Right lobe of liver (tissue), 6 donors: ENCODE measurements at regions not wholly inside any gene's neighbourhood (a gene's known extent, or its start where the extent isn't known, plus 50 kb on each side); places are given as distances from the start of the nearest gene placed in this dataset.

Source experiments
- ATAC-seq, 4 donors: fragments of 200-7000 bp; cut with Tn5 transposase; one replicate each; pipeline ENCODE4 v1.9.1; 2020; ENCODE audit warnings: mild to moderate bottlenecking in 4 of 4, moderate library complexity in 4 of 4
- DNase-seq, 3 donors: peaks; one replicate each; pipeline ENCODE4 v3.0.0-alpha.2; 2020
- H3K27ac ChIP-seq, 3 donors: fragments of 200-600 bp; one replicate each; pipeline ENCODE4 v1.8.0; 2022
- H3K27me3 ChIP-seq, 2 donors: fragments of 200-600 bp; one replicate each; pipeline ENCODE4 v1.8.0; 2022
- H3K36me3 ChIP-seq, 4 donors: fragments of 200-600 bp; sonication (generic) in 1 of 4; one replicate each; pipeline versions ENCODE4 v1.5.1 to v1.8.0; 2017 to 2022; ENCODE audit warnings: control low read depth in 1 of 4
- H3K4me1 ChIP-seq, 4 donors: fragments of 200-600 bp; sonication (generic) in 1 of 4; one replicate each; pipeline versions ENCODE4 v1.5.1 to v1.8.0; 2017 to 2022; ENCODE audit warnings: control low read depth in 1 of 4
- H3K4me3 ChIP-seq, 3 donors: fragments of 200-600 bp; one replicate each; pipeline ENCODE4 v1.8.0; 2022
- H3K9me3 ChIP-seq, 4 donors: fragments of 200-600 bp; sonication (generic) in 1 of 4; one replicate each; pipeline versions ENCODE4 v1.5.1 to v1.8.0; 2017 to 2022; ENCODE audit warnings: control low read depth in 1 of 4
- POLR2A ChIP-seq: fragments of 450-650 bp; IDR thresholded peaks from one replicate; pipeline ENCODE4 v1.6.1; 2017; ENCODE audit warnings: antibody characterized with exemption, mild to moderate bottlenecking
- WGBS: methylation state at CpG from one replicate; pipeline ENCODE4 v1.1.6; 2018; ENCODE audit warnings: low coverage, low lambda C conversion rate; ENCODE audit not compliant: insufficient coverage; ENCODE audit errors: missing lambda C conversion rate; 5-methylcytosine and 5-hydroxymethylcytosine counted together
- intact Hi-C, 2 donors: fragments of 100-400 bp; cut with DNase I; formaldehyde crosslinking; loops; one replicate each; pipeline versions ENCODE4 v1.11.2 to v1.14.1; 2022
- TF ChIP-seq, protein P1 (sequence below), 4 donors: fragments of 200-600 bp in 3 of 4; fragments of 450-650 bp in 1 of 4; IDR thresholded peaks; one replicate each; pipeline versions ENCODE4 v1.5.1 to v1.8.0; 2016 to 2022; ENCODE audit warnings: antibody characterized with exemption in 4 of 4, mild to moderate bottlenecking in 2 of 4
- donor health status: DM: no; HTN: yes; CAD: no.
- donor health status: DM: no; HTN: no; CAD: no.
- donor health status: DM: no; HTN: no; CAD: no.
- donor health status: DM: no; HTN: yes; CAD: no.
- donor health status: DM: no; HTN: yes; CAD: no.

DNA sequence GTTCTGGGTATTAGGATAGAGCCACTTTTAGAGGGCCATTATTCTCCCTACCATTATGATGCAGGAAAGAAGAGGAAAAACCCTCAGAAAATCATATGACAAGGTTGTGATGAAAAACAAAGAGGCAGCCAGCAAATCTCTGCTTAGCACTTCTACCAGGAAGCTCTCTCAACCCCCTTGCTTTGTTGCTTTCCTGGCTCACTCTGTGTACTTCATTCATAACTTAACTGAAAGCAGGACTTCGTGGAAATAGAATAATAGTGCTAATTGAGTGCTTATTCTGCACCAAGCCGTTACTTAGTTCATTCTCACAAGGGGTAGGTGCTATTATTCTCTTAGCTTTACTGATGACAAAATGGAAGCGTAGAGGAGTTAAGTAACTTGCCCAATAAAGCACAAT is 354.1 kb downstream of the HRH4 start:
- Histone ChIP-seq H3K27me3 (no peaks in the 10 kb centered on the region), H3K27ac (no peak overlapping the region), H3K4me3 (no peak overlapping the region), H3K9me3 (no peaks in the 10 kb centered on the region), H3K4me1 (no peaks in the 10 kb centered on the region), H3K36me3 (no peaks in the 10 kb centered on the region)
- intact Hi-C loops = no loop called here
- ATAC-seq (no peak), DNase-seq (no peak)
- WGBS = 51% methylated on average over 3 of the region's 3 CpGs
- TF ChIP-seq POLR2A = no peak
- TF ChIP-seq, protein P1, sequence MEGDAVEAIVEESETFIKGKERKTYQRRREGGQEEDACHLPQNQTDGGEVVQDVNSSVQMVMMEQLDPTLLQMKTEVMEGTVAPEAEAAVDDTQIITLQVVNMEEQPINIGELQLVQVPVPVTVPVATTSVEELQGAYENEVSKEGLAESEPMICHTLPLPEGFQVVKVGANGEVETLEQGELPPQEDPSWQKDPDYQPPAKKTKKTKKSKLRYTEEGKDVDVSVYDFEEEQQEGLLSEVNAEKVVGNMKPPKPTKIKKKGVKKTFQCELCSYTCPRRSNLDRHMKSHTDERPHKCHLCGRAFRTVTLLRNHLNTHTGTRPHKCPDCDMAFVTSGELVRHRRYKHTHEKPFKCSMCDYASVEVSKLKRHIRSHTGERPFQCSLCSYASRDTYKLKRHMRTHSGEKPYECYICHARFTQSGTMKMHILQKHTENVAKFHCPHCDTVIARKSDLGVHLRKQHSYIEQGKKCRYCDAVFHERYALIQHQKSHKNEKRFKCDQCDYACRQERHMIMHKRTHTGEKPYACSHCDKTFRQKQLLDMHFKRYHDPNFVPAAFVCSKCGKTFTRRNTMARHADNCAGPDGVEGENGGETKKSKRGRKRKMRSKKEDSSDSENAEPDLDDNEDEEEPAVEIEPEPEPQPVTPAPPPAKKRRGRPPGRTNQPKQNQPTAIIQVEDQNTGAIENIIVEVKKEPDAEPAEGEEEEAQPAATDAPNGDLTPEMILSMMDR (IDR thresholded peaks at IDR 0.05) = no peak

DNA sequence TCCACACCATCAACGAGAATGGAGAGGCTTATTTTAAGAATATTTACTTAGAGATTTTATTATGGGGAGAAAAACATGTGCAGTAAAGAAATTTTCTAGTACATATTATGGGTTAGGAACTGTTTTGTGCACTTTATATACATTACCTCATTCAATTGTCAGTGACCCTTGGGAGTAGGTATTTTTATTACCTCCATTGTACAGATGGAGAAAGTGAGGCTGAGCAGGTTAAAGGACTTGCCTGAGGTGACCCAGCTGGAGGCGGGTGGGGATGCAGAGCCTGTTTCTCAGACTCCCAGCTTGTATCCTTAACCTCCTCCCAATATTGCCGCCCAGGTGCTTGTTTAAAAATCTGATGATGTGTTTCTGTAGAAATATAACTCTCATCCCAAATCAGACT is 356.7 kb downstream of the HRH4 start:
- Histone ChIP-seq H3K27me3 (no peaks in the 10 kb centered on the region), H3K9me3 (no peaks in the 10 kb centered on the region), H3K4me1 (no peaks in the 10 kb centered on the region), H3K36me3 (no peaks in the 10 kb centered on the region), H3K27ac (no peak overlapping the region), H3K4me3 (no peak overlapping the region)
- ATAC-seq (no peak), DNase-seq (no peak)
- intact Hi-C loops = no loop called here
- TF ChIP-seq POLR2A = no peak
- TF ChIP-seq, protein P1 (IDR thresholded peaks at IDR 0.05) = no peak
- WGBS = 57% methylated on average over 3 of the region's 3 CpGs

DNA sequence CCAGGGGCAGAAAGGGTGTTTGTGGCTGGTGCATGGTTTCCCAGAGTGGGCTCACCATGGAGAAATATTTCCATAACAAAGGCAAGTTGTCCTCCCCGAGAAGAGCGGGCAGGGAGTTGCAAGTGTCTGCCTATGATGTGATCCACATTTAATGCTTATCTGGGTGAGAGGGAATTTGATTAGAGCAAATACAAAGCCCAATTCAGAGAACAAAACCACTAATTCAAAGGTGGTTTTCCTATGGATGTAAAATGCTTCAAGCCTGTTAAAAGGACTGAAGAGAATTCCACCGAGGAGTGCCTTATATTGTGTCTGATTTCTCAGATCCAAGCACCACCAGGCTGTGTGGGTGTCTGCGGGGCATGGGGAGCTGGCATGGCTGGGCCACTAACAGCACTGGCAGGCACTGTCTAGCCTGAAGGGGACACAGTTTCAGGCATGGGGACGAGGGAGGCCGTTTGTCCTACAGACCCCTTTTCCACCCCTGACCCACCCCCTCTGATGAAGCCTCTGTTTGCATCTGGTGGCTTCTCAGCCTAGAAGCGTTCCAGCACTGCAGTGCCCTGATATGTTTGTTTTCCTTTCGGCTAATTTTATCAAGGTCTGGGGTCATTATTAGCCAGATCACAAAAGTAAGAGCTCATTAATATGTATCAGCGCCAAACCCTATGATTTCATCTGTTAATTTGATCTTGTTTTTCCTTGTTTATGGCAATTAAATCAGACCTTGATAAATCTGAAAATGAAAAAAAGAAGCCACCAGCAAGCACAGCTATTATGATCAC is 357.3 kb downstream of the HRH4 start:
- WGBS = 38% methylated on average over 8 of the region's 9 CpGs
- no peak for ATAC-seq

DNA sequence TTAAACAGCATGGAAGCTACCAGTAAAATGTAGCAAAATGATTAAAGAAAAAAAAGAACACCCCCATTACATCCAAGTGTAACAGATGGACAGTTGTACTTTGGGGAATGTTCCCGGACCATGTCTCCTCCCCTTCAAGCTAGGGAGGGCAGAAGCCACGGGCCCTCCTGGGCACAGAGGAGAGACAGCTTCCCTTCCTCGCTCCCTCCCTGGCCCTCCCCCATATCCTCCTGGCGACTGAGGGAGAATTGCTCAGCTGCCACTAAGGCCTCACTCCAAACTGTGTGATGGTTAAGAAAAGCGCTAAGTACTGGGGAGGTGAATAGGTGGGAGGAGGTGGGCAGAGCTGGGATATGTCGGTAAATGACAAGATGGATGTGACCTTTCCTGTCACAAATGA is 358.0 kb downstream of the HRH4 start:
- no peak for ATAC-seq
- no peaks in the 10 kb centered on the region for H3K27me3 ChIP-seq
- H3K4me3 ChIP-seq = no peak overlapping the region
- no peaks in the 10 kb centered on the region for H3K9me3 ChIP-seq
- H3K4me1 ChIP-seq = no peaks in the 10 kb centered on the region
- 24% methylated on average over 6 of the region's 6 CpGs for WGBS
- no peak overlapping the region for H3K27ac ChIP-seq
- no peaks in the 10 kb centered on the region for H3K36me3 ChIP-seq
- no peak for DNase-seq
- TF ChIP-seq, protein P1 (IDR thresholded peaks at IDR 0.05) = no peak
- no peak for TF ChIP-seq POLR2A
- intact Hi-C loops = no loop called here

More for the DNA sequence above, 357.3 kb downstream of the HRH4 start:
- no peak overlapping the region for H3K4me3 ChIP-seq
- no peak for DNase-seq
- no peaks in the 10 kb centered on the region for H3K9me3 ChIP-seq
- H3K36me3 ChIP-seq = no peaks in the 10 kb centered on the region
- no peaks in the 10 kb centered on the region for H3K4me1 ChIP-seq
- TF ChIP-seq, protein P1 (IDR thresholded peaks at IDR 0.05) = no peak
- TF ChIP-seq POLR2A = no peak
- H3K27me3 ChIP-seq = no peaks in the 10 kb centered on the region
- intact Hi-C loops = no loop called here
- H3K27ac ChIP-seq = no peak overlapping the region
